ENCODE measurements at regions not wholly inside any gene's neighbourhood (a gene's known extent, or its start where the extent isn't known, plus 50 kb on each side); places are given as distances from the start of the nearest gene placed in this dataset.

GRCh38 chr7:124208173-124208572, 175.3 kb upstream of the TMEM229A start:
- Histone ChIP-seq H2AFZ (ENCODE audit: low read depth, low read length) (no peak overlapping the region), H3K4me3 (ENCODE audit: low read depth in 1 of 2, low read length in 2 of 2) (no peak overlapping the region), H3K9ac (ENCODE audit: low read depth, low read length) (no peak overlapping the region), H3K27me3 (ENCODE audit: insufficient read depth, low read length, poor library complexity) (no peaks in the 10 kb centered on the region), H3K4me2 (ENCODE audit: insufficient read depth, low read length) (no peak overlapping the region), H3K36me3 (ENCODE audit: insufficient read depth, low read length) (no peaks in the 10 kb centered on the region), H3K79me2 (ENCODE audit: insufficient read depth, low read length) (no peaks in the 10 kb centered on the region), H3K9me3 (ENCODE audit: insufficient read depth, low read length, severe bottlenecking) (no peaks in the 10 kb centered on the region), H3K4me1 (ENCODE audit: insufficient read depth, low read length) (no peaks in the 10 kb centered on the region), H4K20me1 (ENCODE audit: insufficient read depth, low read length) (no peaks in the 10 kb centered on the region), H3K27ac (ENCODE audit: low read length) (no peak overlapping the region)
- DNase-seq (no peak), ATAC-seq (ENCODE audit: insufficient read depth, low read depth) (no peak)
- TF ChIP-seq EZH2 (IDR thresholded peaks at IDR 0.05; ENCODE audit: borderline replicate concordance, low read depth, low read length, severe bottlenecking) (no peak), CTCF (IDR thresholded peaks at IDR 0.05; ENCODE audit: borderline replicate concordance, extremely low read depth, low read length, poor library complexity, severe bottlenecking) (no peak)

GRCh38 chr7:124205526-124205925, 172.7 kb upstream of the TMEM229A start:
- H3K79me2 ChIP-seq (ENCODE audit: insufficient read depth, low read length): no peaks in the 10 kb centered on the region
- H3K4me2 ChIP-seq (ENCODE audit: insufficient read depth, low read length): no peak overlapping the region
- no peaks in the 10 kb centered on the region for H3K27me3 ChIP-seq (ENCODE audit: insufficient read depth, low read length, poor library complexity)
- H3K27ac ChIP-seq (ENCODE audit: low read length): no peak overlapping the region
- H4K20me1 ChIP-seq (ENCODE audit: insufficient read depth, low read length): no peaks in the 10 kb centered on the region
- no peak for DNase-seq
- no peaks in the 10 kb centered on the region for H3K9me3 ChIP-seq (ENCODE audit: insufficient read depth, low read length, severe bottlenecking)
- H2AFZ ChIP-seq (ENCODE audit: low read depth, low read length): no peak overlapping the region
- ATAC-seq (ENCODE audit: insufficient read depth, low read depth): no peak
- no peak overlapping the region for H3K4me3 ChIP-seq (ENCODE audit: low read depth in 1 of 2, low read length in 2 of 2)
- TF ChIP-seq CTCF (IDR thresholded peaks at IDR 0.05; ENCODE audit: borderline replicate concordance, extremely low read depth, low read length, poor library complexity, severe bottlenecking) (no peak), EZH2 (IDR thresholded peaks at IDR 0.05; ENCODE audit: borderline replicate concordance, low read depth, low read length, severe bottlenecking) (no peak)
- no peaks in the 10 kb centered on the region for H3K36me3 ChIP-seq (ENCODE audit: insufficient read depth, low read length)
- H3K4me1 ChIP-seq (ENCODE audit: insufficient read depth, low read length): no peaks in the 10 kb centered on the region
- H3K9ac ChIP-seq (ENCODE audit: low read depth, low read length): no peak overlapping the region

- no peak overlapping the region for H3K4me3 ChIP-seq (ENCODE audit: low read depth in 1 of 2, low read length in 2 of 2)
- DNase-seq (no peak), ATAC-seq (ENCODE audit: insufficient read depth, low read depth) (no peak)
- no peaks in the 10 kb centered on the region for H4K20me1 ChIP-seq (ENCODE audit: insufficient read depth, low read length)
- H3K4me1 ChIP-seq (ENCODE audit: insufficient read depth, low read length): no peaks in the 10 kb centered on the region
- no peak overlapping the region for H3K9ac ChIP-seq (ENCODE audit: low read depth, low read length)
- no peaks in the 10 kb centered on the region for H3K79me2 ChIP-seq (ENCODE audit: insufficient read depth, low read length)
- no peak overlapping the region for H3K27ac ChIP-seq (ENCODE audit: low read length)
- H3K4me2 ChIP-seq (ENCODE audit: insufficient read depth, low read length): no peak overlapping the region
- H3K9me3 ChIP-seq (ENCODE audit: insufficient read depth, low read length, severe bottlenecking): no peaks in the 10 kb centered on the region
- no peaks in the 10 kb centered on the region for H3K36me3 ChIP-seq (ENCODE audit: insufficient read depth, low read length)
- no peaks in the 10 kb centered on the region for H3K27me3 ChIP-seq (ENCODE audit: insufficient read depth, low read length, poor library complexity)
- no peak for TF ChIP-seq CTCF (IDR thresholded peaks at IDR 0.05; ENCODE audit: borderline replicate concordance, extremely low read depth, low read length, poor library complexity, severe bottlenecking)
- TF ChIP-seq EZH2 (IDR thresholded peaks at IDR 0.05; ENCODE audit: borderline replicate concordance, low read depth, low read length, severe bottlenecking): no peak
- H2AFZ ChIP-seq (ENCODE audit: low read depth, low read length): no peak overlapping the region
Measured at GRCh38 chr7:124202546-124202945, 169.7 kb upstream of the TMEM229A start.

- Histone ChIP-seq H3K4me1 (ENCODE audit: insufficient read depth, low read length) (no peaks in the 10 kb centered on the region), H3K4me3 (ENCODE audit: low read depth in 1 of 2, low read length in 2 of 2) (no peak overlapping the region), H3K27me3 (ENCODE audit: insufficient read depth, low read length, poor library complexity) (no peaks in the 10 kb centered on the region), H3K79me2 (ENCODE audit: insufficient read depth, low read length) (no peaks in the 10 kb centered on the region), H3K4me2 (ENCODE audit: insufficient read depth, low read length) (no peak overlapping the region), H3K9me3 (ENCODE audit: insufficient read depth, low read length, severe bottlenecking) (no peaks in the 10 kb centered on the region), H2AFZ (ENCODE audit: low read depth, low read length) (no peak overlapping the region), H3K9ac (ENCODE audit: low read depth, low read length) (no peak overlapping the region), H4K20me1 (ENCODE audit: insufficient read depth, low read length) (no peaks in the 10 kb centered on the region), H3K36me3 (ENCODE audit: insufficient read depth, low read length) (no peaks in the 10 kb centered on the region), H3K27ac (ENCODE audit: low read length) (no peak overlapping the region)
- DNase-seq (no peak), ATAC-seq (ENCODE audit: insufficient read depth, low read depth) (no peak)
- TF ChIP-seq EZH2 (IDR thresholded peaks at IDR 0.05; ENCODE audit: borderline replicate concordance, low read depth, low read length, severe bottlenecking) (no peak), CTCF (IDR thresholded peaks at IDR 0.05; ENCODE audit: borderline replicate concordance, extremely low read depth, low read length, poor library complexity, severe bottlenecking) (no peak)
Measured at GRCh38 chr7:124201768-124202349, 169.0 kb upstream of the TMEM229A start.
